Kasumi-1 (cell line): ENCODE measurements at regions not wholly inside any gene's neighbourhood (a gene's known extent, or its start where the extent isn't known, plus 50 kb on each side); places are given as distances from the start of the nearest gene placed in this dataset.

Experiments used
- DNase-seq, 2 experiments: peaks; one replicate each; lab custom pipeline; 2025; lab: John Stamatoyannopoulos, UW

GRCh38 chr6:133631421-133631820 is 257.5 kb upstream of the TCF21 start:
- DNase-seq: no peak

GRCh38 chr6:133632206-133632605 is 256.7 kb upstream of the TCF21 start:
- DNase-seq: peak in 1 of 2 experiments; percentile 19

DNA sequence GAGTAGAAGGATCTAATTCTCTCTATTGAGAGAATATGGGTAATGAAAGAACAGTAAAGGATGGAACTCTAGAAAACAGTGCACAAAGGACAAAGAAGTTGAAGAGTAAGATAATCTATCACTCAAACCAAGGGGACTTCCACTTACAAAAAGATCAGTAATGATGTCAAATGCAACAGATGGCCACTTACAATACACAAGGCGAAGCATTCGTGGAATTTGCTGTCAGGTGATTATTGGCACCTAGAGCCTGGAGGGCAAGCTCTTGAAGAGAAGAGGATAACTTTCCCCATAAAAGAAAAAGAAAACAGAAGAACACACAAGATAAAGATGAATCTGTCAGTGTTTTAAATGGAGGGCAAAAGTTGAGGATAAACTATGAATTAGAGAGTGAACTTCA is 256.0 kb upstream of the TCF21 start:
- no peak for DNase-seq

GRCh38 chr6:133634474-133634873 is 254.4 kb upstream of the TCF21 start:
- DNase-seq: no peak

DNA sequence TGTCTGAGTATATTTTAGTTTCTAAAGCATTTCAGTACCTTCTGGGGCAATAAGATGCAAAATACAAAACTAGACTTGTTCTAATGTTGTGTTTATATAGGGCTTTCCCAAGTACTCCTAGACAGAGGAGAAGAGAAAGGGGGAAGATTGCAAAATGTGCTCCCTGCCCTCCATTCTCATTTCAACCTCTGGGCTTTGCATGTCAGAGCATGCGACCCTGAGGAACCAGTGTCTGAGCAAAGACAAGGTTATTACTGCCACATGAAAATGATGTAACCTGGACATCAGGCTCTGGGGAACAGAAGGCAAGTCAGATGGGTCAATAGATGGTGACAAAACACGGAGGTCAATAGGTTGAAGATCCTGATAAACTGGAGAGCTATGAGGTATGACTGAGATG is 253.5 kb upstream of the TCF21 start:
- no peak for DNase-seq

DNA sequence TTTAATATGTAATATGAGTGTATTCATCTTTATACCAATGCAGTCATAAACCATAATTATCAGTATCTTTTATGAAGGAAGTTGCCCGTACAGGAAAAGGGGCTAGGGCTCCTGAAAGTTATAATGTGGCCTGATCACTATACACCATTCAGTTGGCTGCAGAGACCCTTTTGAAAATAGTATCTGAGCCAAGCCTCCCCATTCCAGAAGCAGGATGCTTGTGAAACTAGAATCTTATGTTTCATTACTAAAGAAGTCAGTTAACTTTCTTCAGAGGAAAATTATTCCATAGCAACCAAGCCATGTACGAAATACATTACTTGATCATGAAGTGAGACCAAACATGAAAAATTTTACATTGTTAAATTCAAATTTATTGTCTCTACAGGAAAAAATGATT is 251.5 kb upstream of the TCF21 start:
- DNase-seq: no peak

DNA sequence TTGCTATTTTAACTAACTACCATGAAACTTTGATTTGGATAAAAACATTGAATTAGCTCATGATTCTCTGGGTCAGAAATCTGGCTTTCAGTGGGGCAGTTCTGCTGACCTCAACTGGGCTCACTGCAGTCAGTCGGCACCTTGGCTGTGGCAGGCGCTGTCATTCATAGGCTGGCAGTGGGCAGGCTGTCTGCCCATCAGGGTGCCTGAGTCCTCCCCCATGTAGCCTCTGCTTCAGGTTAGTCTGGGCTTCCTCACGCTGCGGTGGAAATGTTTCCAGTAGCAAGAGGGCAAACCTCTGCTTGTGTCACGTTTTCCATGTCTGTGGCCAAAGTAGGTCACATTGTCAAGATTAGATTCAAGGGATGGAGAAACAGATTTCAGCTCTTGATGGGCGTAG is 251.0 kb upstream of the TCF21 start:
- DNase-seq: no peak

GRCh38 chr6:133641104-133641503 is 247.8 kb upstream of the TCF21 start:
- DNase-seq: no peak

DNA sequence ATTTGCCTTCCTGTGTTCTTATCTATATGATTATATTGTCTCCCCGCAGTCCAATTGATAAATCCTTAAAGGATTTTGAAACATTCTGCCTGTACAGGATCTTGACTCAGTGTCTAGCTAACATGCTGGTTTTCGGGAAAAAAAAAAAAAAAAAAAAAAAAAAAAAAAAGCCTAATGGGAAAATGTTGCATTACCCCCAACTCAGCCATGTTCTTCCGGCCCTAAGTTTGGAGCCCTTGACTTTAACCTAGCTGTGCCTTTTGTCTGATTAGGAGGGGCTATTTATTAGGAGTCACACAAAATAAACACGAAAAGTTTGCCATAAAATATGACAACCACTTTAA is 244.4 kb upstream of the TCF21 start:
- DNase-seq: no peak

- no peak for DNase-seq
Observed at GRCh38 chr6:133644892-133645619, 243.9 kb upstream of the TCF21 start.

DNA sequence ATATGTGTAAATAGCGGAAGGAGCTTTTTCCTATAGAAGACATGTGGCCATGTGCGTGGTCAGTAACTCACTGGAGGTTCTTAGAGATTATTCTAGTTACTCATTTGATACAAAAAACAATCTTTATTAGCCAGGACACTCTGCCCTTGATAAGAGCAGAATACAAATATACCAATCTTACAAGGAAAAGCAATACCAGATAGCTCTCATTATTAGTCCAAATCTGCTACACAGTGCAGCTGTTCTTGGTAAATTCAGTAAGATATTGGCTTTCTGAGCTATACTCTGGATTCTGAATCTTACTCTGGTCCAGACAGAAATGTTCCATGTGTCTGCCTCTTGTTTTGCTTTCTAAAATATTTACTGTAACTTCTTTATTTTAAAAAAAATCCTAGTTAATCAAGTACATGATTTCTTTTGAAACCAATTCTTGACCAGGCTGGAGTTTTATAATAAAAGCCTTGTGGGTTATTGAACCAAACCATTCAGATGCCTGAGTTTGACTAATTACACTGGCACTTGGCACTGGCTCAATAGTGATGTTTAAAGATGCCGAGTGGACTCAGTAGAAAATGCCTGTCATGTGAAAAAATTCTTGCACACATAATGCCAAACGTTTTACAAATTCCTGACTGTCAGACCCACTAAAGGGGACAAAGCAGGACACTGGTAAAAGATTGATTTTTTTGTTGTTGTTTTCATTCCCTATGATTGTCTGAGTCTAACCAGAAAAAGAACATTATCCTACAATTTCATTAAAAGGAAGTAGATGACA is 242.8 kb upstream of the TCF21 start:
- DNase-seq: no peak

GRCh38 chr6:133648581-133648980 is 240.3 kb upstream of the TCF21 start:
- DNase-seq: no peak

GRCh38 chr6:133671376-133671775 is 217.5 kb upstream of the TCF21 start:
- DNase-seq: peak; percentile 23 to 43

- DNase-seq: no peak
Observed at GRCh38 chr6:133673056-133673455, 215.9 kb upstream of the TCF21 start.

GRCh38 chr6:133674661-133675060 is 214.3 kb upstream of the TCF21 start:
- no peak for DNase-seq

DNA sequence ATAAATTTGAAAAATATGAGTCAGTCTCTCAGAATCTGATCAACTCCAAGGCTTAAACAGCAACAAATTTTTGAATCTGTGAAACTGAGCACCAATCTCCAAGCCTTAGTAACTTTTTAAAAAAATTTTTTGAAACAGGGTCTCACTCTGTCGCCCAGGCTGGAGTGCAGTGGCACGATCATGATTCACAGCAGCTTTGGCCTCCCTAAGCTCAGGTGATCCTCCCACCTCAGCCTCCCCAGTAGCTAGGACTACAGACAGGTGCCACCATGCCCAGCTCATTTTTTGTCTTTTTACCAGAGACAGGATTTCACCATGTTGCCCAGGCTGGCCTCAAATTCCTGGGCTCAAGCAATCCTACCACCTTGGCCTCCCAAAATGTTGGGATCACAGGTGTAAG is 207.9 kb upstream of the TCF21 start:
- no peak for DNase-seq

DNA sequence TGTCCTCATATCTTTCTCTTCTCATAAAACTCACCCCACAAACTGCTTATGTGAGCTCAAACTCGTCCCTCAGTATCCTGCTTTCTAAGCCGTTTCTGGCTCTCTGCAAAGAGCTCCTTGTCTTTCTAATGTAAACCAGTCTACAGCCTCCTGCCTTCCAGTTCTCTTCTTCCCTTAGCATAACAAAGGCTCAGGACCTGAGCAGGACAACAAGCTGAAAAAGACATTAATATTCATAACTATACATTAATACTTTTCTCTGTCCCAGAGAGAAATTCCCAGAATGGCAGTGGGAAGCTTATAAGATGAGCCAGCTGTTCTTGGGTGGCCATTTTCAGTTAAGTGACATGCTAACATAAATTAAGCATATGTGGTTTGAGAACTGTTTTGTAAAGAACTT is 207.0 kb upstream of the TCF21 start:
- no peak for DNase-seq

- no peak for DNase-seq
Observed at GRCh38 chr6:133682506-133683307, 206.2 kb upstream of the TCF21 start.

- DNase-seq: no peak
Observed at GRCh38 chr6:133683308-133683580, 205.7 kb upstream of the TCF21 start.

DNA sequence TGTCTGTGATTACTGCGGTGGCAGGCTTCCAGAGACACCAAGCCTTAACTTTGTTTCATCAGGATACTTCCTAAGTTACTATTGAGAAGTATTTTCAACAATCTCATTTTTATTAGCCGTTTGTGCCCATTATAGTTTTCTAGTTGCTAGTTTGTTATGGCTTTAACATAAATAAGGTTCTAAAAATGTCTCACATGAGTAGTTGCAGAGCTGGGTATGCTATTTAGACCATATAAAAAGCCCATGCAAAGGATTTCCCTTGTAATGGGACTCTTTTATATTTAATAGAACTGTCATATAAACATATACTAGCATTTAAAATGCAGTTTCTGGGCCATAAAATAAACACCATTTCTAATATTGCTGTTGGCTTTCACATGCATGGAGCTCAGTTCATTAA is 205.3 kb upstream of the TCF21 start:
- no peak for DNase-seq

GRCh38 chr6:133688705-133689492 is 200.0 kb upstream of the TCF21 start:
- no peak for DNase-seq

- DNase-seq: no peak
Observed at GRCh38 chr6:133689863-133690262, 199.1 kb upstream of the TCF21 start.
